NOMO-1 (cell line): ENCODE measurements at regions not wholly inside any gene's neighbourhood (a gene's known extent, or its start where the extent isn't known, plus 50 kb on each side); places are given as distances from the start of the nearest gene placed in this dataset.

Source experiments
- DNase-seq, 2 experiments: peaks; one replicate each; lab custom pipeline; 2025; ENCODE audit not compliant: unreplicated experiment in 2 of 2; lab: John Stamatoyannopoulos, UW

DNA sequence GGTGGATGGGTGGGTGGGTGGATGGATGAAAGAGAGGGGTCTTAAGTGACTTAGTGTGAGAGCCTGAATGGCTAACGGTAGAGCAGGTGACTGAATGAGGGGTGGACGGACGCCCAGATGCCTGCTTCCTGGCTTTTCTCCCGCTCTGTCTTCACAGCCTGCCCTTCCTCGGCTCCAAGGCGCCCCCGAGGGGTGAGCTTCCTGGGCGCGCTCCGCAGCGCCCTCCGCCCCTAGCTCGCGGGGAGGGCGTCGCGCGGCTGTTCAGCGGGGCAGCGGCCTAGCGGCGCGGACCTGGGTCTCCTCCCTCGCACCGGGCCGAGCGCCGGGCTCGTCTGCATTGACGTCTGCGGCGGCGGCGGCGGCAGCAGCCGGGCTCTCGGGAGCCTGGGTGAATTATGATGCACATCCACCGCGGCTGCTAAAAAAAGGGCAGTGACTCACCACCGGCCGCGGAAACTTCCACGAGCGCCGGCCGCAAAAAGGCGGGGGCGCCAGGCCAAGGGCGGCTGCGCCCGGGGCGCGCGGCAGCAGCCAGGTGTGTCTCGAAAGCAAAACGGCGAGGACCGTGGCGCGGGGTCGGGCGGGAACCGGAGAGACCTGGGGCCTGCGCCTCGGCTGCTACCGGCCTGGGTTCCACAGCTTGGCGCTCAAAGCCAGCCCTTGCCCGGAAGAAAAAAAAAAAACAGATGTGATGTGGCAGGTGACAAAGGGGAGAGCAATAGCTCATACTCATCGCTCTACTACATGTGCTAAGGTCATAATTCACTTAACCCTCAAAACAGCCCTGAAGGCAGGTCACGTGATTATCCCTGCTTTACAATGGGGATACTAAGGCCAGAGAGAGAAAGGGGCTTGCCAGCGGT, 143.0 kb upstream of the ADRA1B start:
- DNase-seq: peak; percentile 75 to 88

DNA sequence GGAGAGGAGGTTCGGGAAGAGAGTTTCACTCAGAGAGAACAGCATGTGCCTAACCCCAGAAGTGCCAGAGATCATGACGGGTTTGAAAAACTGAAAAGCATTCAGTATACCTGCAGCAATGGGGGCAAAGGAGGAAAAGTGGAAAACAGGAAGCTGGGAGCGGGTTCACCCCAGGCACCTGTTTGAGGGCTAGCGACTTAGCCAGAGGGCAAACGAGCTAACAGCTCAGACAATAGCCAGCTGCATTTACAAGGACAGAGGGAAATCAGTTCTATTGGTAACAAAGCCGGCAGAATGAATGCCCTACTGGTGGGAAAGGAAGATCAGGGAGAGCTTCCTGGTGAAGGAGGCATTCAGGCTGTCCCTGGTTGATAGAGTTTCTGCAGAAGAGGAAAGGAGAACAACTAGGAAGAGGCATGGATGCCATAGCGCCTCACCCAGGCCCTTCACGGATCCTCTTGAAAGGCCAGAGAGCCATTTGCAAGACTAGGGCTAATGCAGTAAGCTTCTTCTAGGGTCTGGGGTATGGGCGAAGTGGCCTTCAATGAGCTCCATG, 141.7 kb upstream of the ADRA1B start:
- no peak for DNase-seq

DNA sequence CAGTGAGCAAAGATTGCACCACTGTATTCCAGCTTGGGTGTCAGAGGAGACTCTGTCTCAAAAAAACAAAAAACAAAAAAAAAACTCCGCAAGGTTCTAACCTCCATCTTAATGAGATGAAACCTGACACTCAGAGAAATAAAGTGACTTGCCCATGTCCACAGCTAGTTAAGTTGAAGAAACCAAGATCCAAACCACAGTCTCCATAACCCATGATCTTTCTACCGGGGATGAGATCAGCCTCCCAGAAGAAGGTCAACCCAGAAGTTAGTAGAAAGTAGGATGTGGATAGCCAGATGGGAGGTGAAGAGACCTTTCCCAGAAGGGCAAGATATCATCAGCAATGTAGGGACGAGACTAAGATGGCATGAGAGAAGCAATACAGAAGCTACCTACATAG, 140.4 kb upstream of the ADRA1B start:
- no peak for DNase-seq

DNA sequence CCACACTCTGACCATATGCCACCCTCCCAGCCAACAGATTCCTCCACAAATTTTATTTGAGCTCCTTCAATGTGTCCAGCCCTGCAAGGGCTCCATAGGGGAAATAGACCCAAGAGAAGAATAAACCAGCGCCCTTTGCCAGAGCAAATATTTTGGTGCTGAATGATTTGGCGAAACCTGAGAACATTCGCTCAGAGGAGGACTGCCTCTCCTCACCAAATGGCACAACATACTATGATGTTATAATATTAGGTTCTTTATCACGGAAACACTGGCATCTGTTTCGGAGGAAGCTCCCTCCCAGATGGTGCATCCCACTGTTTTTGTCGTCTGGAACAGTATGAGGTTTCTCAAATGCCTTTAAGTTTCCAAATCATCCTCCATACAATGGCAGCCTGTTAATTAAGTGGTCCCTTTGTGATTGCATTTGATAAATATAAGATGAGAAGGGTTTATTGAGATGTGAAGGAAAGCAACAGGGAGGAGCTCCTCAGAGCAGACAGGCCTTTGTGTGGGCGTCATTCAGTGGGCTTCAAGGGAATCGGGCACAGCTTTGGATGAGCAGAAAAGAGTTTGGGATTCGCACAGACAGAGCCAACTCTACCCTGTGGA, 139.1 kb upstream of the ADRA1B start:
- DNase-seq: no peak

DNA sequence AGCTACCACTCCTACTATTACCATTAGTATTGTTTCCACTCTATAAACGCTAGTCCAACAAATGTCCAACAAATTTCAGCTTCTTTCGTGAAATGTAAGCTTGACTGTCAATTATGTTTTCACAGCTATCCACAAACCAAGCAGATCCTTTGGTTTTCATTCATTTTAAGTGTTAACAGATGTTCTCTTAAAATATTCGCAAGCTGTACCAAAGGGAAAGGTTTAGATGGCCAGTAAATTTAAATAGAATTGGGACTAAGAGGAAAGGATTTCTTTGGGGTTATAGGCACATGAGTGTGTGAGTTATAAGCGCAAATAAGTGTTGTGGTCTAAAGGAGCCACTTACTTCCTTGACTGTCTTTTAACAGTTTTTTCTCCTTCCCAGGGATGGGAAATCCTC, 136.8 kb upstream of the ADRA1B start:
- DNase-seq: no peak

DNA sequence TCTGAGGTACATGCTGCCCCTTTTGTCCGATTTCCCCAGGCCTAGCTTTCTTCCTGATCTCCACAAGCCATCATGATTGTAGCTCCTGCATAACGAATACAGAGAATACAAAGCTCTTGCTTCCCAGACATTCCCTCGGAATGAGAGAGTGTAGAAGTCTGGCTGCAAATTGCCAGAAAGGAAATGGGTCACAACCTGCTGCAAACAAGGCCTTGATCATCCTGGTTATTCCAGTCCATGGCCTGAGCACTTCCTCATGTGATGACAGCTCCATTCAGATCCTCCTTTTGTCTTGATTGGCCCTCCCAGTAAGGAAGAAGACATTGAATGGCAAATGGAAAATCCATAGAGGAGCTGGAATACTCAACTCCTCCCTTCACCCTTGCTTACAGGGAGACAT, 136.0 kb upstream of the ADRA1B start:
- DNase-seq: no peak

DNA sequence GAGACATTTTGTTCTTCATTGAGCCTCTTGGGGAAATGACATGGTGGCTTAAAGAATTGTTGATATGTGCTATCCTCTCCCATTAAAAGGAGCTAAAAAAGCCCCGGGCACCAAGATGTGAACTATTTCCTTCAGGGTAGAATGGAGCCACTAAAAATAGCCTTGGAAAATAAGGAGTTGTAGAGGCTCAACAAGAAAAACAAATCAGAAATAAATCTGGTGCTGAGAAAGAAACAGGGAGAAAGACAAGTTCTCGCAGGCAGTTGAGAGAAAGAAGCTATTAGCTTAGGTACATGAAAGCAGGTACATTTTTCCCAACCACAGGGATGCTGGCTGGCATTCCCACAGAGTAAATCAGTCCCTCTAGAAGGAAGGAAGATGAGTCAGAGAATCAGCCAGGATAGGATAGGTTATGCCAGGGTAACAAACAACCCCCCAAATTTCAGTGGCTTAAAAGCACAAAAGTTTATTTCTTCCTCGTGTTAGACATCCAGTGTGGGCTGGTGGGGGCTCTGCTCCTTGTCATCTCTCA, 134.6 kb upstream of the ADRA1B start:
- no peak for DNase-seq

DNA sequence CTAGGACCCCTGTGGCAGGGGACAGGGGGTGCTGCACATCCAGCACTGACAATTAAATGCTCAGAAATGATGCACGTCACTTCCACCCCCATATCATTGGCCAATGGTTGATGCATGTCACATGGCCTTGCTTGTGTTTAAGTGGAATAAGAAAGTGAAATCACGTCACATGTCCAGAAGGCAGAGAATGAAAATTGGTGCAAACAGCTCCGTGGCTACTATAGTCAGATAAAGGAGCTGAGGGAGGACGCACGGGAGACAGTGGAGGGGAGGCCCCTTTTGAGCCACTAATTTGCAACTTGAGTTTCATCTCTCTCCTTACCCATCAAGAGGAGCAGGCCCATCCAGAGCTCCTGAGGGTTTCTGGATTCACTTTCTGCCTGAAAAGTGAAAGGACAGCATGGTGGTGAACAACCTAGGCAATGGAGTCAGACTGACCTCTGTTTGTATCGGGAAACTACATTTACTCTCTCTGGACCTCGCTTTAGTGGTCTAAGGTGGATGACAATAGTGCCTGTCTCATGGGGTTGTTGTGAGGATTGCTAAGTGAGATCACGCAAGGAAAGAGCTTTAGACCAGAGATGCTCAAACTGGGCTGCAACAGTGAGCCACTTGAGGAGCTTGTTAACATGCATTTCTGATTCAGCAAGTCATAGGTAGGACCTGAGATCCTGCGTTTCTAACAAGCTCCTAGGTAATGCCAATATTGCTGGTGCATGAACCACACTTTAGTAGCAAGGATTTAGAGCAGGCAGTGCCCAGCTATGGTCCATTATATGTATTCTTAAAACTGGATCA, 133.9 kb upstream of the ADRA1B start:
- DNase-seq: no peak

DNA sequence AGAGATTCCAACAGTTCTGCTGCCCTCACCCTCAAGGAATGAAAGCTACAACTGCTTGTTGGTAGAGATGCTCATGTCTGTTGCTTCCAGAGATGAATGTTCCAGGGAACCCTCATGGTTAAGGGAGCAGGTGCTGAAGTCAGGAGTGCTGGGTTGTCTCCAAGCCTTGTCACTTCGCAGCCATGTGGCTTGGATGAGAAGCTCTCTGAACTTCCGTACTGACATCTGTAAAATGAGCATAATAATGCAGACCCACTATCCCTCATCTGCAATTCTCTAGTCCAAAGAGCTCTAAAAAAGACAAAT, 133.3 kb upstream of the ADRA1B start:
- DNase-seq: no peak

DNA sequence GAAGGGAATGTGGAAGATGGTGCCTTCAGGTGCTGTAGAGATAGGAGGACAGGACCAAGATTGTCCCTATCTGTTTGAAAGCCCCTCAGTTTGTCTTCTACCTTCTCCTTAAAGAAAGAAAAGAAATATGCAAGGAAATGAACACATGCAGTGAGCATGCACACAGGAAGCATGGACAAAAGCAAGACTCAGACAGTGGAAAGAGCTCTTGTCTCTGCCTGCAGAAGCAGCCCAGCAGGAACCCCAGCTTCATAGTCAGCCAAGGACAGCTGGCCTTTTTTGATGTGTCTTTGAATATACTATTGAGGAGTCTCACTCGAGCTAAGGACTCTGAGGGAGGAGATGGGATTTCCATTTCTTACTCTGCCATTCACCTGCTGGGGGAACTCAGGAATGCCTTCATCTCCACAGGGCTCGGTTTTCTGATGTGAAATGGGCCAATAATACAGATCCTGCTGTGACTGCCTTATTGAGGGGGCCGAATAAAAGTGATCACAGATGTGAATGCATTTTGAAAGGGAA, 132.5 kb upstream of the ADRA1B start:
- no peak for DNase-seq

DNA sequence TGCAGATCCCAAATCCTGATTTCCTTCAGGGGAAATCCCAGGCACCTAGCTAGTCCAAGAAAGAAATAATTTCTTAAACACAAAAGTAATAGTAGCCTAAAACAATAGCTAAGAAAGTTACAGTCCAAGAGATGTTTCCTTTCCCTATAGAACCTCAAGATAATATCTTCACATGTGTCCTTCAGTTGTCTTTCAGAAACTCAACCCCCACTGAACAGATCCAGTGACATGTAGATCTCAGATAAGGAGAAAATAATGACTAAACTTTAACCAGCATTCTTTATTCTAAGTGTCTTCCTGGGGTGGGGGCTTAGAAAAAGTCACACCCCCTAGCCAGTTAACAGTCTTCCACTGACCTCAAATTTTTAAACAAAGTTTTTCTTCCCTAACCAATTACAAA, 131.3 kb upstream of the ADRA1B start:
- no peak for DNase-seq

DNA sequence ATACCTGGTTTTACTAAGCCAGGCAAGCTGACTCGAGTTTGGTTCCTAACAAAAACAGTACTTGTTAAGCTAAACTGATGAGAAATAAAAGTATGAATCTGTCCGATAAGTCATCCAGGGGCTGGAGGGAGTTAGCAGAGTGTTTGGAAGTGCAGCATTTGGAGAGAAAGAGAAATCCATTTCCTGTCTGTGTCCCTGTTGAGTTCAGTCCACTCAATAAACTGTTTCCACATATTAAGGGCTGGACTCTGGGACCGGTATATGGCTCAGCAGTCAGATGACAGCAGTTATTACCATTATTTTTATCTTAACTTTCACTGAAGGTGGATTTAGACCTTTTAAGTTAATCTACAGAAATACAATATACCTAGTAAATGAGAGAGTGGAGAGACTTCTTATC, 130.6 kb upstream of the ADRA1B start:
- DNase-seq: no peak

DNA sequence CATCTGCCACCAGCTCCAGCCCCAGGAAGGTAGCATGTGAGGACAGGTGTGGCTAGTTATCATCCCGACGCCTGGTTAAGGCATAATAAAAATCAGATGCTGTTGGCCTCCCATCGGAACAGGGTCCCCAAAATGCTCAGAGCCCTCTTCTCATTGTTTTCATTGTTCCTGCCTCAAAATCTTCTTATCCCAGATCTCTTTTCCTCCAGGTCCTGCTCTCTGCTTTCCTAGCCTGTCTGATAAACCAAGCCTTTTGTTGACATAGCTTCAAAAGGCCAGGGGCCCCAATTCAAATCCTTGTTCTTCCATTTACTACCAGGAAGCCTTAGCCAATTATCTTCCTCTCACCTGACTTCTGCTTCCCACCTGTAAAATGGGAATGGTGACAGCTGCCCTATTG, 130.1 kb upstream of the ADRA1B start:
- DNase-seq: no peak

DNA sequence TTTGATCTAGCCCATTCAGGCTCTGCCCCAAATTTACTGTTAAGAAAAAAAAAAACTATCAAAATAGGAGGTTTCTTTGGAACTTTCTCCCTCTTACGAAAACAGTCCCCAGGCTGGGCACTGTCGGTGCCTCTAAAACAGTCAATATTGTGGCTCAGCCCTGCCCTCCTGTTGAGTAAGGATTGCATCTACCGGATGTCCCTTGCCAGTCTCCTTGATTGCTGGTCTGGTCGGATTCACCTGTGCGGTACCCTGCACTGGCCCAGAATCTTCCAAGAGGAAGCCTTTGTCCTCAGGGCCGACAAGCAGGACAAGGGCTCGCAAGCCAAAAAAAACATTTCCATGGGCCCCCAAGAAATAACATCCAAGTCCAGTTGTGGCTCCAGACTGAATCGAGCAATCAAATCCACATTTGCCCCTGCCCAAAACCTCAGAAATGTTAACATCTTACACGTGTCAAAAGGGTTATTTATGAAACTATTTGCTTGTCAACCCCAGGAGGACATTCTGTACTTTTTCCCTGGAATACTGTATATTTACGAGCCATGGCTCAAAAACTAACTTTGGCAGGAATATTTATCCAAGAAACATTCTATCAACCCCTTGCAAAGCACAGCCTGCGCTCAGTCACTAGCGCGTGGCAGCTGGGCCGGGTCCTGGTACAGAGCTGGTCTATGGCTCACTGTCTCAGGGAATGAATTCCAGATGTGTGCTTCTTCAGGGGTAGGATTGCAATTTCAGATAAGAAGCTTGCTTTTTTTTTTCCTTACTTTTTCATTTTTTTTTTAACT, 129.2 kb upstream of the ADRA1B start:
- DNase-seq: no peak

DNA sequence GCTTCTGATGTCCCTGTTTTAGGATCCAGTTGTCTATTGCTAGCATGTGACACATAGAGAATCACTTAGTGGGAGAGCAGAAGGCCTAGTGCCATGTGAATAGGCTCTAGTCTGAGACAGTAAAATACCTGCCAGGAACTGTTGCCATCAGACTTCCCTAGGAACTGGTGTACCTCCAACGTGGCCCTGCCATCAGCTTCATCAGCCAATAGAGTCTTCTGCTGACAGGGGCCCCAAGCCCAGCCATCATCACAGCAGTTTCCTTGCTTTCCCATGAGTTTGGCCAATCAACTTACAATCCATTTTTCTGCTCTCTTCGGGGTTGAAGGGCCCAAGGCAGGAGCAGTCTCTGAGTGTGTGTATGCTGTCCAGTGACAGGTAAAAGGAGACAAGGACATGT, 128.4 kb upstream of the ADRA1B start:
- no peak for DNase-seq

DNA sequence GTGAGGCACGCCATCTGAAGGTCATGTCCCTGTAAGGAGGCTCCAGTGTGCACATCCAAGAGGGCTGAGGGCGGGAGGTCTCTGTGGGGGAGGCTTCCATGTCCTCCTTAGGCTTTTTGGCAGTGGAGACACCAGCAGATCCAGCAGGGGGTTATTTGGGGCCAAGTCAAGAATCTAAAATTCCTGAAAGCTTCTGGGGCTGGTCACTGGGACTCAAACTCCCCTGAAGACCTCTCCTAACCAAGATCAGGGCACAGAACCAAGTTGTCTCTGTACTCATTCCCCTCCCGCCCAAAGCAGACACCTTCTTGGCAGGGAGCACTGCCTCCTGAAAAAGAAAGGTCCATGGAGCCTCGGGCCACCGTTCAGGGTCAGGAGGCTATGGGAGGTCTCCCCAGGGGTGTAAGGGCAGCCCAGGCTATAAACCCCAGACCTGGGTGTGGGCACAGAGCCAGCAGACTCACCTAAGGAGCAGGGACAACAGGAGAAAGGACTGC, 127.4 kb upstream of the ADRA1B start:
- DNase-seq: no peak

DNA sequence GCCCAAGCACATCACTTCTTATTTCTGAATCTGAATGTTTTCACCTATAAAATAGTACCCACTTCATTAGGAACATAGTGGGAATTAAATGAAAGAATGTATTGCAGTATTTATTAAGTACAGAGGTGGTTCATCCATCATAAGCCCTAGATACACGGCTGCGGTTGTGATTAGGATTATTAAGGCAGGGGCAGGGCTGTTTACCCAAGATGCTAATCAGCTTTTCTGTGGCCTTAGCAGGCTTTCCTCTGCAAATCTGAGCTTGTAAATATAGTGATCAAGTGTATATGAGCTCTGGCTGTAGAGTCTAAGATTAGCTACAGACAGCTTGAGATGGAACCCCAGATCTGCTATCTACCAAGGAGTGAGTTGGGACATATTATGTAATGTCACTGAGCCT, 124.1 kb upstream of the ADRA1B start:
- no peak for DNase-seq

DNA sequence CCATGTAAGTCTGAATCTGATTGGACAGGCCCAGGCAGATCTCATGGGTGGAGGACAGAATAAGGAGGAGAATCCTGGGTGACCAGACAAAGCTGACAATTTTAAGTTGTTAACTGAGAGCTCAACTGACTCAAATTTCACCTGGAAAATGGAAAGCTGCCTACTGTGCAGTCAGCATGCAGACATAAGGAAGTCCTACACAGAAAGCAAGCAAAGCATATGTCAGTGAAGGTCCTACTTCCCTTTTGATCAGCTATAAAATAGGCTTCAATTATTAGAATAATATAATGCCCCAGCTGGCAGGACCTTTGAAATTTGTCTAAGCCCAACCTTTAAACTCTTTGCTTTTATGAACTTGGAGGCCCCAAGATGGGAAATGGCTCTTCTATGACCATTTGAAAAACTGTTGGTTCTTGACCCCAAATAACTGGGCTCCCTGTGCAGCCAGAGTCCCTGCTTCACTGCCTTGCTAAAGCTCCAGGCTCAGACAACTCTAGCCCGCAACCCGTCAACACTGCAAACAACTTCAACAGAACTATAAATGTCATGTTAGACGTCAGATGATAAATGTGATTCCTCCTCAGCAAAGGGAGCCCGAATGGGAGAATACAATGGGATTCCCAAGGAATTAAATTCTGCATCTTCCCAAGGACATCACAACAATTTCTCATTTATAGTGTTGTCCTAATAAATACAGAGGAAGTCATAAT, 118.9 kb upstream of the ADRA1B start:
- DNase-seq: peak in 1 of 2 experiments; percentile 28

DNA sequence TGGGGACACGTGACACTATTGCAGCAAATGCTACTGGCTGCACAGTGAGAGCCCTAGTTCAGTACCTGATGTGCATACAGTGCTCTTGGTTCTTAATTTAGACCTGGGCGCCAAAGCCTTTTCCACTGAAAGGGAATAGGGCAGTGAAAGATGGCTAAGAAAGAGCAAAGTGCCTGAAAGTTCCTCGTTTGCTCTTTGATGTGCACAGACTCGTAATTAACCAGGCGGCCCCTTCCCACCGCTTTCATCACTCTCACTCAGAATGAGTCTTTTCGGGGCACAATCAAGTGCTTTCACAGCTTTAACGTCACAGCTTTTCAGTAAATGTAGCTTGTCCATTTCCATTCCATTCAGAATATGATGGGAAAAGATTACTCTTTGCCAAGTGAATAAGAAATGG, 116.6 kb upstream of the ADRA1B start:
- DNase-seq: no peak
